Neural progenitor cell (in vitro differentiated cells): ENCODE measurements at regions not wholly inside any gene's neighbourhood (a gene's known extent, or its start where the extent isn't known, plus 50 kb on each side); places are given as distances from the start of the nearest gene placed in this dataset.

ENCODE experiments used
- CTCF ChIP-seq: fragments of 200-600 bp; sonication (generic); IDR thresholded peaks from 2 replicates; pipeline ENCODE4 v1.5.1; 2017; ENCODE audit warnings: antibody characterized with exemption, mild to moderate bottlenecking
- EZH2 ChIP-seq: fragments of 200-600 bp; sonication (generic); IDR thresholded peaks from 2 replicates; pipeline ENCODE4 v1.6.1; 2017; ENCODE audit warnings: antibody characterized with exemption, mild to moderate bottlenecking, moderate library complexity
- EZH2phosphoT487 ChIP-seq: fragments of 200-600 bp; sonication (generic); IDR thresholded peaks from 2 replicates; pipeline ENCODE4 v1.6.1; 2017; ENCODE audit warnings: antibody characterized with exemption

GRCh38 chr6:99761711-99762110 is 155.1 kb downstream of the PRDM13 start:
- TF ChIP-seq CTCF, result no peak
- TF ChIP-seq EZH2, result no peak
- no peak for TF ChIP-seq EZH2phosphoT487
